ENCODE measurements at regions not wholly inside any gene's neighbourhood (a gene's known extent, or its start where the extent isn't known, plus 50 kb on each side); places are given as distances from the start of the nearest gene placed in this dataset.

DNA sequence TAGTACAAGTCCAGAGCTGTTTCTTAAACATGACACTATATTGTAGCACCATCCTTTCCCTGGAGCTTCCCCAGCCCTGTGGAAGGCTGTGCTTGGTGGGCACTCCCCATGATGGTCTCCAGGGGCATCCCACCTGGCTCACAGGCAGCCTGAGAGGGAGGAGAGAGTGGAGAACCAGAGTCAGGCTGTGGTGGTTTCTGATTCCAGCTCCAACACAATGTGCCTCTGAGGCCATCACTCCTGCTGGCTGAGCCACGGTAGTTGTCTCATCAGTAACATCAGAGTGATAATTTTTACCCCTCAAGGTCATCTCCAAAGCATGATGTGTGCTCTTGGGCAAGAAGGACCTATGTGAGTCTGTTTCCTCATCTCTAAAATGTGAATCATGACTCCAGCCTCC lies 398.0 kb downstream of the CDK5RAP2 start:
- TF ChIP-seq, protein P1, sequence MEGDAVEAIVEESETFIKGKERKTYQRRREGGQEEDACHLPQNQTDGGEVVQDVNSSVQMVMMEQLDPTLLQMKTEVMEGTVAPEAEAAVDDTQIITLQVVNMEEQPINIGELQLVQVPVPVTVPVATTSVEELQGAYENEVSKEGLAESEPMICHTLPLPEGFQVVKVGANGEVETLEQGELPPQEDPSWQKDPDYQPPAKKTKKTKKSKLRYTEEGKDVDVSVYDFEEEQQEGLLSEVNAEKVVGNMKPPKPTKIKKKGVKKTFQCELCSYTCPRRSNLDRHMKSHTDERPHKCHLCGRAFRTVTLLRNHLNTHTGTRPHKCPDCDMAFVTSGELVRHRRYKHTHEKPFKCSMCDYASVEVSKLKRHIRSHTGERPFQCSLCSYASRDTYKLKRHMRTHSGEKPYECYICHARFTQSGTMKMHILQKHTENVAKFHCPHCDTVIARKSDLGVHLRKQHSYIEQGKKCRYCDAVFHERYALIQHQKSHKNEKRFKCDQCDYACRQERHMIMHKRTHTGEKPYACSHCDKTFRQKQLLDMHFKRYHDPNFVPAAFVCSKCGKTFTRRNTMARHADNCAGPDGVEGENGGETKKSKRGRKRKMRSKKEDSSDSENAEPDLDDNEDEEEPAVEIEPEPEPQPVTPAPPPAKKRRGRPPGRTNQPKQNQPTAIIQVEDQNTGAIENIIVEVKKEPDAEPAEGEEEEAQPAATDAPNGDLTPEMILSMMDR (IDR thresholded peaks at IDR 0.05; ENCODE audit: insufficient read depth, low read length, severe bottlenecking), result no peak
- H3K27me3 ChIP-seq (ENCODE audit: control insufficient read depth, insufficient read depth, low read length), result no peaks in the 10 kb centered on the region

DNA sequence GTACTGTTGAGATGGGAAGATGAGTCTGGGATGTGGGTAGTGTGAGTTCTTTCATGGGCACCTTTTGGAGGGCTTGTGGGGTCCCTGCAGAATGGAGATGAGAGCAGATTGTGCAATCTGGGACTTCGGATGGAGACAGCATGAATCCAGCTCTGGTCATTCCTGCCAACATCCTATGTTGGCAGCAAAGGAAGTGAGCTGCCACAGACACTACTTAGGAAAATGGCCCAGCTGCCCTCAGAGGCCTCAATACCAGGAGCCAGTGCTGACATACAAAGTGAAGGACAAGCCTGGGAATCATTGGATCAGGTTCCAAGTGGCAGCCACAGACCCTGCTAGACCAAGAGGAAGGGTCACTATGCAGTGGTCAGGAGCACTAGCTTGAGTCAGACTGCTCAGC lies 402.8 kb downstream of the CDK5RAP2 start:
- FAIRE-seq, result no peak
- Histone ChIP-seq H3K4me3 (ENCODE audit: low read depth, low read length) (no peak overlapping the region), H3K36me3 (ENCODE audit: control insufficient read depth, insufficient read depth, low read length) (no peaks in the 10 kb centered on the region), H3K27me3 (ENCODE audit: control insufficient read depth, insufficient read depth, low read length) (no peaks in the 10 kb centered on the region)
- no peak for DNase-seq (ENCODE audit: low read depth)
- TF ChIP-seq, protein P1 (IDR thresholded peaks at IDR 0.05; ENCODE audit: insufficient read depth, low read length, severe bottlenecking), result no peak

More for the DNA sequence above, 398.0 kb downstream of the CDK5RAP2 start:
- DNase-seq (ENCODE audit: low read depth), result no peak
- H3K4me3 ChIP-seq (ENCODE audit: low read depth, low read length), result no peak overlapping the region
- no peak for FAIRE-seq
- no peaks in the 10 kb centered on the region for H3K36me3 ChIP-seq (ENCODE audit: control insufficient read depth, insufficient read depth, low read length)

DNA sequence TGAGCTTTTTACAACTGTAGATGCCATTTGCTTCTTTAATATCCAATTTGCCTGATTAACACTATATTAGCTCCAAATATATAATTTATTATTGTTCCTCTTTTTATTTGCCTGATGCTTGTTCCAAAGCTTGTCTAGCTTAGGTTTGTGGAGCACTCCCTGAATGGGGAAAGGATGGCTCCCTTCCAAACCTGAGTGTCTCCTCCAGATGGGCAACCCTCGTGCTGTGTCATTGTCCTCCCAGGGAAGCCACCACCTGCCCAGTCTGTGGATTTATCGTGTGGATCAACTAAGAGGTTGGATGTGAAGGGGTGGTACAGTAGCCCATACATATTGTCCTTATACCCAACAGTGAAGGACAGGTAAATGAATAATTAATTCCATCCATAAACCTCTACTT lies 404.9 kb downstream of the CDK5RAP2 start:
- H3K4me3 ChIP-seq (ENCODE audit: low read depth, low read length), result no peak overlapping the region
- H3K27me3 ChIP-seq (ENCODE audit: control insufficient read depth, insufficient read depth, low read length), result no peaks in the 10 kb centered on the region
- no peak for DNase-seq (ENCODE audit: low read depth)
- TF ChIP-seq, protein P1 (IDR thresholded peaks at IDR 0.05; ENCODE audit: insufficient read depth, low read length, severe bottlenecking), result no peak
- no peaks in the 10 kb centered on the region for H3K36me3 ChIP-seq (ENCODE audit: control insufficient read depth, insufficient read depth, low read length)
- no peak for FAIRE-seq

DNA sequence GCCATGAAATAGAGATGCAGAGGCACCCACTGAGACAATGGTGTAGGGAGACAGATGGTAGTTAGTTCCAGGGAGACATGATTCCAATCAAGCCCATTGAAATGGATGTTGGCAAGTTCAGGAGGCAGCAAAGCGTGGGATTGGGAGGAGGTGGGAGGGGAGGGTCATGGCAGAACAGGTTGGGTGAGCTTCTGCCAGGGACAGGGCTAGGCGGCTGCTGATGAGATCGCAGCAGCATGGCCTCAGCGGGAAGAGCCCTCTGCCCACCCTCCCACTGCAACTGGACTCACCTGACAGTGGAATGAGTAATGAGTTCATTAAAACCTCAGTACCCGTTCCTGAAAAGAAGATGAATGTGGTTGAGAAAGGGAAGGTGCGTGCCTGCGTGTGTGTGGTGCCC lies 418.2 kb downstream of the CDK5RAP2 start:
- H3K4me3 ChIP-seq (ENCODE audit: low read depth, low read length), result no peak overlapping the region
- FAIRE-seq (no peak), DNase-seq (ENCODE audit: low read depth) (no peak)
- no peaks in the 10 kb centered on the region for H3K27me3 ChIP-seq (ENCODE audit: control insufficient read depth, insufficient read depth, low read length)
- no peaks in the 10 kb centered on the region for H3K36me3 ChIP-seq (ENCODE audit: control insufficient read depth, insufficient read depth, low read length)
- TF ChIP-seq, protein P1 (IDR thresholded peaks at IDR 0.05; ENCODE audit: insufficient read depth, low read length, severe bottlenecking), result no peak

DNA sequence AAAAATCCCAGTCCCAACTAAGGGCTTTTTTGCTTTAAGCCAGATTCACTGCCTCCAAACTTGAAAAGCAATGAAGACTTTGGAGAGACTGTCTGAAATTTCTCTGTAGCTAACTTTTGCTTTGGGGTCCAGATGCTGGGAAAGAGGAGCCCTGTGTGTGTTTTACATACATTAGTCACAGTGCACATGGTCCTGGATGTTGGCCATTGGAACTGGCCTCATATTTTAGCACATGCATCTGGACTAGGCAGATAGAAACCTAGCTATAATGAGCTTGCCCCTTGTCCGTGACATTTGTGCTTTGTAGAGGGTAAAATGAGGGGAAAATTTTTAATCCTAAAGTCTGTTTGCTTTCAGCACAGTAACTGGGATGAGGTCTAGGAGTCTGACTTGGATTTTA lies 421.7 kb downstream of the CDK5RAP2 start:
- DNase-seq (ENCODE audit: low read depth), result no peak
- TF ChIP-seq, protein P1 (IDR thresholded peaks at IDR 0.05; ENCODE audit: insufficient read depth, low read length, severe bottlenecking), result no peak
- Histone ChIP-seq H3K27me3 (ENCODE audit: control insufficient read depth, insufficient read depth, low read length) (no peaks in the 10 kb centered on the region), H3K4me3 (ENCODE audit: low read depth, low read length) (no peak overlapping the region), H3K36me3 (ENCODE audit: control insufficient read depth, insufficient read depth, low read length) (no peaks in the 10 kb centered on the region)
- no peak for FAIRE-seq

DNA sequence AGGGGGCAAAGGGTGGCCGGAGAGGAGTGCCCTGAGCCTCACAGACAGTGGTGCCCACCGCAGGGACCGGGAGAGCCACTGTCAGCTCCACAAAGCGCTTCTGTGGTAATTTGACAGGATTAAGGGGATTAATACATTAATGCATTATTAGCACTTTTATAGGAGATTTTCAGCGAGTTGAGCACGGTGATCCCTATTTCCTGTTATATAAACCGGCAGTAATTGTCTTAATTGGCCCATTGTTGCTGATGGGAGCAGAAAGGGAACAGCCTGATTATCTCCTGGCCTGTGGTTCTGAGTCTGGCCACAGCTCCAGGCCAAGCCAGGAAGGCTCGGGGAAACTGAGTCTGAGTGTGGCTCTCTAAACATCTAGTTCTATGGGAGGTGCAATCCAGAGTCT lies 423.6 kb downstream of the CDK5RAP2 start:
- DNase-seq (ENCODE audit: low read depth) (no peak), FAIRE-seq (no peak)
- Histone ChIP-seq H3K4me3 (ENCODE audit: low read depth, low read length) (no peak overlapping the region), H3K36me3 (ENCODE audit: control insufficient read depth, insufficient read depth, low read length) (no peaks in the 10 kb centered on the region), H3K27me3 (ENCODE audit: control insufficient read depth, insufficient read depth, low read length) (no peaks in the 10 kb centered on the region)
- TF ChIP-seq, protein P1 (IDR thresholded peaks at IDR 0.05; ENCODE audit: insufficient read depth, low read length, severe bottlenecking), result no peak

All from bronchial epithelial cell (primary cell).